SW480 (cell line): ENCODE measurements at regions not wholly inside any gene's neighbourhood (a gene's known extent, or its start where the extent isn't known, plus 50 kb on each side); places are given as distances from the start of the nearest gene placed in this dataset.

Experiments used
- DNase-seq: peaks from one replicate; pipeline ENCODE4 v3.0.0-alpha.2; 2016; ENCODE audit warnings: low spot score

DNA sequence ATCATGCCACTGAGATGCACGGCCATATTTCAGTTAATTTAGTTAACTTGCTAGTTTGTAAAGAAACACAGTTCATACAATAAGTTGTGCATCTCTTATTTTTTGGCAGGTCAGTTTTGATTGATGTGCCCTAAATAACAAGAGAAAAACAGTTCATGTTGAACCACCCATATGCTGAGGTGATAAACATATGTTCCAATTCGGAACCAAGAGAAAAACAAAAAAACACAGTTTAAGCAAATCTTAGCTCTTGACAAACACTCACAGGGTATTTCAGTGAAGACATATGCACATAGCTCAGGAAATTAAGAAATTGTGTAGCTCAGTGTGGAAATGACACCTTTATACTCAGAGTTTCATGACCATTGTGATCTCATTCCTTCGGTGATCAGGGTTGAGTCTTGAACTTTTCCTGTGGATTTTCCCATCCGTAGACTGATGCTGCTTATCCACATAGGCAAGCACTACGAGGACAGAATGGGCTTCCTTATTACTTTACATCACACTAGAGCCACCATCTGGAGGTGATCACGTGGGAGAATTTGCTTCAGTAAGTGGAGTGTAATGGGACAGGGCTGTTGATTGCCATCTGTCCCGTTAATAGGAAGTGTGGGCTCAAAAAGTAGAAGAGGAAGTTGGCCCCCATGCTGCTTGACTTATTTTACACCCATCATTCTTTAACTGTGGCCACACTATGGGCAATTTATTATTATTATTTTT, 773.0 kb downstream of the MTRR start:
- DNase-seq: no peak

GRCh38 chr5:8644377-8644776, 775.4 kb downstream of the MTRR start:
- no peak for DNase-seq

DNA sequence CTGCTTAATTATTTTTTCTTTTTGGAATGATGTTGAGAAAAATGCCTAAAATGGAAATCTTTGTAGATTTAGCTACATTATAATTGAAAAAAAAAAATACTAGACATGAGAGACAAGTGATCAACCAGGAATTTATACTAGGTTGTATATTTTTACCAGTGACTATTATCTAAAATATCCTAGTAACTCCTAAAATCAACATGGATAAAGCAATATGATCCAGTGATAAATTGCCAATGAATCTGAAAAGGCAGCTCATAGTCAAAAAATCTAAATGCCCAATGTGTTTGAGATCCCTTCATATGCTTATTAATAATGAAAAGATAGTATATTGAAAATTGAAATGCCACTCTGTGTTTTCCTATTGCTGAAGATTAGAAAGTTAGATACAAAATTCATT, 778.2 kb downstream of the MTRR start:
- DNase-seq: no peak

- peak; percentile 15 for DNase-seq
These were observed 781.2 kb downstream of the MTRR start for GRCh38 chr5:8650186-8650585.

DNA sequence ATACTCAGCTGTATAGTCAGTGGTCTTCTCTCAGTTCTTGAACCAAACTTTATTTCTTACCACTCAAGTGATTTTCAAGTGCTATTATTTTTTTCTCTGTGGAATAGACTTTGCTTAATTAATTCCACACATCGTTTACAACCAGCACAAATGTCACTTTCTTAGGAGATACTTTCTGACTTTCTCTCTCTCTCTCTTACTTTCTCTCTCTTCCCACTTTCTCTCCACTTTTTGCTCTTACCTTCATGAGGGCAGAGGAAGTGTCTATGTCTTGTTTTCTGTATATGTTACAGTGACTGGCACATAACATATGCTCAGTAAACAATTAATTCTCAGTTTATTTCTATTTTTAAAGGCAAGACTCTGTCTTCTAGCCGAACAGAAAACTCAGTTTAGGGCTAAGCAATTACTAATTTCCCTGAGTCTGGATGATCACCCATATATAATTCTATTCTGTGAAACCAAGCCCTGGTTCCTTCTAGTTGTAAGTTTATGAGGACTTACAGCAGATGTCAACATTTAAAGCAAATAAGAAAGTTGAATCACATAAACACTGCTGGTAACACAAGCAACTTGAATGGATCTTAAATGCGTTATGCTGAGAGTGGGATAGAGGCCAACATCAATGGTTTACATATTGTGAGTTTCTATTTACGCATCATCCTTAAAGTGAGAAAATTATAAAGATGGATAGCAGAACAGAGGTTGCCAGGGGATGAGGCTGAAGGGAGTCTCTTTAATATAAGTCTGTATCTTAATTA, 791.4 kb downstream of the MTRR start:
- DNase-seq: no peak

DNA sequence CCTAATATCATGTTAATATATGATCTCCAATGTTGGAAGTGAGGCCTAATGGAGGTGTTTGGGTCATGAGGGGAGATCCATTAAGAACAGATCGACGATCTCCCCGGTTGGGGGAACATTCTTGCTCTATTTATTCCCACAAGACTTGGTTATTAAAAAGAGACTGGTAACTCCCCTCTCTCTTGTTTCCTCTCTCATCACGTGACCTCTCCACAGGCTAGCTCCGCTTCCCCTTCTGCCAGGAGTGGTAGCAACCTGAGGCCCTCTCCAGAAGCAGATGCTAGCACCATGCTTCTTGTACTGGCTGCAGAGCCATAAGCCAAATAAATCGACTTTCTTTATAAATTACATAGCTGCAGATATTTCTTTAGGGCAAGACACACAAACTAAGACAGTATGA, 794.4 kb downstream of the MTRR start:
- no peak for DNase-seq

DNA sequence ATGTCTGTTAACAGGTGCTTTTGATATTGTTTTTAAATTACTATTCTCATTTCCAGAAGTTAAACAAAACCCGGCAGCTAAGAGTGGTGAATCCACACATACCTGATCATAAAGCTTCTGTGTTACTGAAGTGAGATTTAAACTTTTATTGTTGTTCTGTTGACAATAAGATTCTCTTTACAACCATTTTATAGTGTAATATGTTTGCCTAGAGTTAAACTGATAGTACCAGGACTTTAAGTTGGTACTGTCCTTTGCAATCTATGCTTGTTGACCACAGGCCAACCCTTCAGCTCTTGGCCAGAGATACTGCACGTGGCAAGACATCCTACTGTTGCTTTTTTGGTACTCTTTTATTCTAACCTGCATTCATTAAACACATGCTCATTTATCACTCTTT, 806.2 kb downstream of the MTRR start:
- DNase-seq: no peak

- no peak for DNase-seq
These were observed 807.7 kb downstream of the MTRR start for GRCh38 chr5:8676695-8677094.

DNA sequence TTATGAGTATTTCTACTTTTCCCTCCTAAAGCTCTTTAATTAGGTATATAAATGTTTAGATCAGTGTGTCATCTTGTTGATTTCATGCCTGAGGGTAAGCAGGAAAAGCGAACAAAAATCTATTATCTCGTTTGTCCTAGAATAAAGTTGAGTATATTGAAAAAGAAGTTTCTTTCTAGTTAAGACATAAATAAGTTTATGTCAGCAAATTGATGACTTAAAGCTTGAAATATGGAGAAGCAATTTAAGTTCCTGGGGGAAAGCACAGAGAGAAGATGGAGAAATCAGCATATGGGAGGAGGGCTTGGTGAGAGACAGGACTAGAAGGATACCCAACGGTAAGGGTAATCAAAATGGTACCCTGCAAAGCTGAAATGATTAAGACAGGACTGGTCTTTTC, 813.4 kb downstream of the MTRR start:
- DNase-seq: no peak

DNA sequence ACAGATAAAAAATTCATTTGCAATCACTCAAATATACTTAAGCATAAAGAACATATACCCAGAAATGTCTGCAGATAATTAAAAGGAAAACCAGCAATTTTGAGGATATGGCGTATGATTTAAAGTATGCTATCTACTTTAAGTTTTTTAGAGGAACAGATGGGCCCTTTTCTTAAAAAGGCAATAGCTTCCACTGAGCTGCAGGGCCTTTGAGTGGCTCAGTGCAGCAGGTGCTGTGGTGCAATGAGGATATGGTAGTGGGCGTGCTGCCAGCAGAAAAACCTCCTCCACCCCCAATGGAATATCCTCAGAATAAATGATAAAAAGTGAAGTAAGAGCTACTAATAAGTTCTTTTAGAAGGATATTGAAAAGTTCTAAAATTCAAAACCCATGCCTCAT, 814.5 kb downstream of the MTRR start:
- no peak for DNase-seq

GRCh38 chr5:8685704-8686103, 816.8 kb downstream of the MTRR start:
- DNase-seq: no peak

GRCh38 chr5:8686707-8687106, 817.8 kb downstream of the MTRR start:
- DNase-seq: no peak

DNA sequence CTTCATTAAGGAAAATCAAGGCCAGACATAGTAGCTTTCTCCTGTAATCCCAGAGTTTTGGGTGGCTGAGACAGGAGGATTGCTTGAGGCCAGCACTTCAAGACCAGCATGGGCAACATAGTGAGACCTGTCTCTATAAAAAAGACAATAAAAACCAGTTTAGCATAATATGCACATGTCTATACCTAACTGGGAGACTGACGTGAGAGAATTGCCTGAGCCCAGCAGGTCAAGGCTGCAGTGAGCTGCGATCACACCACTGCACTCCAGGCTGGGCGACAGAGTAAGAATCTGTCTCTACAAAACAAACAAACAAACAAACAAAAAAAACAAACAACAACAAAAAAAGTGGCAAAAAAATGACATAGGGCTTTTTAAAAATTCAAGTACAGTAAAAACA, 820.8 kb downstream of the MTRR start:
- DNase-seq: no peak

DNA sequence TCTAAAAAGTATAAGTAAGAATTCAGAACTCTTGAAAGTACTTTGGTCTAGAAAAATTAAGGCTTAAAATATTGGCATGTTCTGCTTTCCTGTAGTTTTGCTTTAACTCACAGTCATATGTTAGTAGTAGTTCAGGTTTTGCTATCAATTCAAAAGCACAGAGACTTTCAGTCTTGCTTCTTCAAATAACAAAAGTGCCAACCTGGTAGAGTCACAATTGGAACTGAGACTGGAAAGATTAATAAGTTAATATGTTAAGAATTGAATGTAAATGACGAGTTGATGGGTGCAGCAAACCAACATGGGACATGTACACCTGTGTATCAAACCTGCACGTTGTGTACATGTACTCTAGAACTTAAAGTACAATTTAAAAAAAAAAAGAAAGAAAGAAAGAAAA, 822.3 kb downstream of the MTRR start:
- DNase-seq: no peak

DNA sequence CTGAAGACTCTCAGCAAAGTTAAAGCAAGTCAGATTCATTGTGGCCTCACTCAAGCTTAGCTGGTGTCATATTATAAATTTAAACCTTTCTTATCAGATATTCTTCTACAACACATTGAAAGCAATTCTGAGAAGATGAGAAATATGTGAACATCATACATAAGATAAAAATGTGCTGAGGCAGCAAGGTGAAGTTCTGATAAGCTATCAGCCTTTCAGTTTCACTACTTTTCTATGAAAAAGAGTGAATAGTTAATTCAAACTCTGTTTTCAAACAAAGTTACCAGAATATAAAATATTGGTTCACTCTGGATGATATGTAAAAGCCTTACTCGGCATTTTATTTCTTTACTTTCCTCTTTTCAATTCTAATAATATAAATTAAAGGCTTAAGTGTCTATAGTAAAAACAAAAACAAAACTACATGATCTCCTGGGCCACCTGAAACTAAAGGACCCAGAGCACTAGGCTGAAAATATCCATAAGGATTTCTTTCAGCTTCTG, 824.4 kb downstream of the MTRR start:
- no peak for DNase-seq

DNA sequence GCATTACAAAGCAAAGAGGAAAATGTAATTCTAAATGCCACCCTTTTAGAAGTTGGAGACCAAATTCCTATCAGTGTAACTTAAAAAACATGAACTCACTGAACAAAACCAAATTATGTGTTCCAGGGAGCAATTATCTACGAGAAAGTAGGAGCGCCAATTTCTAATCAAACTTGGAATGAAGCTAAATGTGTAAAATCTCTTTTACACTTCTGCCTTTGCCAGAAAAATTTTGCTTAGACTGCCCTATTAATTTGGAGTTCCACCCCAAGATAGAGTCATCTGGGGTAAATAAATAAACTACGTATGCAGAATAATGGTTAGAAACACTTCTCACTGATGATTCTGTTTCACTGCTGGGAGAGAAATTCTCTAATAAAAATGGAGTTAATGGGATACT, 825.6 kb downstream of the MTRR start:
- DNase-seq: no peak

- DNase-seq: no peak
These were observed 827.2 kb downstream of the MTRR start for GRCh38 chr5:8695902-8696845.

DNA sequence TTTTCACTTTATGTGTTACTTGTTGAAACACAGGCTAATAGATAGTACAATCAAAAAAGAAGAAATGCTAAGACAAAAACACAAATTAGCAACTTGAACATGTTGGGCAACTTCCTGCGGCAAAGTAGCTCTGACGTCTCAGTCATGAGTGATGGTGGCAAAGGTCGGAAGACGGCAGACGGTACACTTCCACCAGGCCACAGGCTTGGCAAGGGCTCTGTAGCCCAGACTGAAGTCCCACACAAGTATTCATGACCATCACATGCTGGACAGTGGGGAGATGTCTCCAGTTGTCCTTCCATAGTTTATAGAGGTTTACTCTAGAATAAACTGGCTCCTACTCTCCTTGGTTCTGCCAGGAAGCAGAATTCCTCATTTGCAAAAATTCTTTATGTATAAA, 831.3 kb downstream of the MTRR start:
- no peak for DNase-seq

- no peak for DNase-seq
These were observed 831.7 kb downstream of the MTRR start for GRCh38 chr5:8700671-8701070.

DNA sequence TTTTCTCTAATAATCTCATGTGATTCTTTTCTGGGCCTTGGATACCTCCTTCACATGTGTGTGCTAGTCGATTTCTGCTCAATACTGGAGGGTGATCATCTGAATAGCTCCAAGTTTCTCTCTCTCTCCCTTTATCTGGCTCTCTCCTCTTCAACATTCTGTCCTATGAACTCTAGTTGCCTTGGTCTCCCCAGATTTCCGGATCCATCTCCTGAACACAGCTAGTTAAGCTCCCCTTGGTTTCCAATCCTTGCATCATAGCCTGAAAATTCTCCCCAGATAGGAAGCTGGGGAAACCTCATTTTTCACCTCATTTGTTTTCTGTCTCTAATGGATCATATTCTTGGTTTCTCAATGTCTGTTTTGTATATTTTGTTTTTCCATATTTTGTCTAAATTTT, 832.3 kb downstream of the MTRR start:
- DNase-seq: no peak

DNA sequence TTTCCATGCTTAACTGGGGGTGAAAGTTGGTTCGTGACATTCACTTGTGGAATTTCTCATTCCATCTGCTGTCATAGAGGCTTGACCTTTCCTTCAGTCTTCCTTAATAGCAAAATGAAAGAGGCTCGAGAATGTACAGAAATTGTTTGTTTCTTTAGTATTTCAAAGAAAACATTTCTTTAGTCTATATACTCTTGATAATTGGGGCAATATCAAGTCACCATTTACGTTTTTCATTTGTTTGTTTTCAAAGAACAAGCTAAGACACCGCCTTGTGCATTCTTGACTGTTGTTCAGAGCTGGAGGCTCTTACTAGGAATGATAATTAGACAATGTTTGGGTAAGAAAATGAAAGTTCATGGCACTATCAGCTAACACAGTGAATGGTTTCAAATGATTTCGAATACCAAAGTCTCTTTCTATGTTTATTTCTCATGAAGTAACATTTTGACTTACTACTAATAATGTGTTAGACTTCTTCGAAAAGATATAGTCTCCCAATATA, 835.4 kb downstream of the SEMA5A start:
- no peak for DNase-seq

DNA sequence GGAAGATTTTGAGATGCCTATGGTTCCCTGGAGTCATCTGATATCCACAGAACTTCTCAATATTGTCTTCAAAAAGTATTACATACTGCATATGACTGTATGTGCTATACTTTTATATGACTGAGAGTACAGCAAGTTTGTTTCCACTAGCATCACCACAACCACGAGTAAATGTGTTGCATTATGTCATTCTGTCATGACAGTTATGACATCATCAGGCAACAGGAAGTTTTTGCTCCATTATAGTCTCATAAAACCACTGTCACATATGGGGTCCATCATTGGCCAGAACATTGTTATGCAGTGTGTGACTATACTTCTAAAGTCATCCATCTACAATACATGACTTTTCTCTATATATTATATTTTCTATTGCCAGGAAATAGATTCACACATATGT, 831.7 kb downstream of the SEMA5A start:
- DNase-seq: no peak
